Medulla oblongata (tissue), 1 donor: ENCODE measurements at regions not wholly inside any gene's neighbourhood (a gene's known extent, or its start where the extent isn't known, plus 50 kb on each side); places are given as distances from the start of the nearest gene placed in this dataset.

Experiments
- DNase-seq: peaks from one replicate; pipeline ENCODE4 v3.0.0-alpha.2; 2015; ENCODE audit errors: extremely low spot score

GRCh38 chr5:74954919-74955318, 88.7 kb upstream of the FAM169A start:
- DNase-seq = no peak

DNA sequence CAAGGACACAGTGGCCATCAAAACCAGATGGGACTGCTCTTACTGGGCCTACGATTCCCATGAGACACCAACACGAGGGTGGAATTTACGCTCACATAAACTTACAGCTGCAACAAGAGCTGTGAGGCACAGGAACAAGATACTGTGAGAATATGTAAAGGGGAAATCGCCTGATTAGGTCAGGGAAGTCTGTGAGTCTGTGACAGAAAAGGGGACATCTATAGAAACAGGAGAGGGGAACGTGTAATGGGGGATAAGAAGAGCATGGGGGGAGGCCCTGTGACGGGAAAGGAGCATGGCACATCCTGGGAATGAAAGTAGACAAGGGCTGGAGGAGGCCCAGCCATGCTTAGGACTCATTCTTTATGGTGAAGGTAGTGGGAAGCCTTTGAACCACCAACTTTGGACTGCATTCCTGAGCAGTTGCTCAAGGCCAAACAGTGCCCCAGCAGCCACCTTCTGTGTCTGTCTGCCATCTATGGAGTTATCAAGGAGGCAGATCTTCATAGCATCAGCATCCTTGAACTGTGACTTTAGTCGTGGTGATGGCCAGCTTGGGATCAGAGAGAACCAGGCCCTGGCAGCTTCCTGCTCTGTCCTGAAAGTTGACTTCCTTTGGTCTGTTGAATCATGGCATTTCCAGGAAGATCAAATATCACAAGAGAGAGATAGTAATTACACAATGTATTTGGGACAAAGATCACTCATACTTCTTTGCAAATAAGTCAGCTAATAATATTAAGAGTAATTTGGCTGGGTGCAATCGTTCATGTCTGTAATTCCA, 87.9 kb upstream of the FAM169A start:
- DNase-seq = no peak

- DNase-seq = no peak
Measured at GRCh38 chr5:74953554-74953936, 87.4 kb upstream of the FAM169A start.

- DNase-seq = no peak
Measured at GRCh38 chr5:74952406-74952805, 86.2 kb upstream of the FAM169A start.

- DNase-seq = no peak
Measured at GRCh38 chr5:74951865-74952264, 85.7 kb upstream of the FAM169A start.

GRCh38 chr5:74950836-74951515, 84.8 kb upstream of the FAM169A start:
- no peak for DNase-seq

DNA sequence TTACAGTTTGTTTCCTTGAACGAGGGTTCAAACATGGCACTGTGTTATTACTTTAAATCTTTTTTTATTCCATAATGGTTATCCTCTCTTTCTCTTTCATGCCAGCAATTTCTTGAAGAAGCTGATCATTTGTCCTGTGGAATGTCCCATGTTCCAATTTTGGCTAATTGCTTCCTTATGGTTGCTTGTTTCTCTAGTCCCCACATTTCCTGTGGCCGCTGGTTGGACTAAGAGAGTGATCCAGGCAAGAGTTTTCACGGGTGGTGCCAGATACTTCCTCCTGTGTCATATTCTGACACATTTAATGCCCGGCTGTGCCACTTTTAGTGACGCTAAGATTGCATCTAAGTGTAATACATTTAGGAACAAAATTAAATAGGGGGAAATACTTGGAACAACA, 83.8 kb upstream of the FAM169A start:
- no peak for DNase-seq

- DNase-seq = no peak
Measured at GRCh38 chr5:74948031-74948546, 81.9 kb upstream of the FAM169A start.

DNA sequence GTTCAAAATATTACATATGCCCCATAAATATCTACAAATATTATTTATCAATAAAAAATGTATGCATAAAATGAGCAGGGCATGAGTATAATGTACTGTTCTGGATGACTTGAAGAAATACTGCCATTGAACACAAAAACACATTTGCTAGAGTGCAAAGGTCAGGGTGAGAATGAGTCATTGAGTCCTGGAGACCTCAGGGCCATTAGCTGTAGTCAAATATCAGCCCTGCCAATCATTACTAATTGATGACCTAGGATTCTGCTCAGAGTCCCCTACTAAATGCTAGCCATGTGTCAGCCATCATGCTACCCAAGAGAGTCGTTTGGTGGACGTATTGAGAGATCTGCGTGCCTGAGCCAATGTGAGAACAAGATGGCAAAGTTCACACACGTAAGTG, 80.3 kb upstream of the FAM169A start:
- no peak for DNase-seq

DNA sequence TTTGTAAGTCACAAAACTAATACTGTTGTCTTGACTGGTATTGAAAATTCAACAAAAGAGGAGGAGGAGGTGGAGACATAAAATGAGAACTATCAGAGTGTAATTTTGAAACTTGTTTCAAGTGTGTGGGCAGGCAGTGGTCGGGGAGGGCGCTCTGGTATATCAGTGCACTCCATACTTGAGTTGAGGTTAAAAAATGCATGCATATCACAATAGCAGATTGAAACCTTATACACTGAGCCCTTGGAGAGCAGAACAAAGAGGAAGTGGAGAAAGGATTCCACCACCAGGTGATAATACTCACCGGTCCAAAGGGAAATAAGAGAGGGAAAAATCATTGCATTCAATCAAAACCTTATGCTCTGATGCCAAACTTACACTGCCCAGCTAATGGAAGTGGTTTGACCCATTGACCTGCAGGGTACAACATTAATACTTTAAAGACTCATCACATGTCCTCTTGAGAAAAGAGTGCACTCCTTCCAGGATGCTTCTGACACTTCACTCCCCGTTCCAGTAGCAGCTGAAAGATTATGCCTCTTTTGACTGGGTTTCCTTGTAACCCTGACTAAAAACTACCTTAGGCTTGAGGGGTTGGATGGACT, 79.5 kb upstream of the FAM169A start:
- DNase-seq = no peak

DNA sequence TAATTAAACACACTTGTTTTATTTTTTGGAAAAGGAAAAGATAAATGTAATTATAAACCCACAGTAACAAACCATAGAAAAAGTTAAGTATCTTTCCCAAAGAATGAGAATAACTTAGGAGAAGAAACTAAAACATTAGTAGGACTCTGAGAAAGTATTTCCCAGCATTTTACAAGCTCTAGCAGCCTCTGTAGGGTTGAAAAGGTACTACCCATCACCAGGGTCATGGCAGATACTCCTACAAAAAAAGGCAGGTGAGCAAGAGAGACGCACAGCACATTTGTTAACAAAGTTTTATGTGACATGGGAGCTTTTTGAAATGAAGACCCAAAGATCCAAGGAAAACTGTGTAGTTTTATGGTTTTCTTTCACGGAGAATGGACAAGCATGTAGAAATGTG, 77.7 kb upstream of the FAM169A start:
- DNase-seq = no peak

DNA sequence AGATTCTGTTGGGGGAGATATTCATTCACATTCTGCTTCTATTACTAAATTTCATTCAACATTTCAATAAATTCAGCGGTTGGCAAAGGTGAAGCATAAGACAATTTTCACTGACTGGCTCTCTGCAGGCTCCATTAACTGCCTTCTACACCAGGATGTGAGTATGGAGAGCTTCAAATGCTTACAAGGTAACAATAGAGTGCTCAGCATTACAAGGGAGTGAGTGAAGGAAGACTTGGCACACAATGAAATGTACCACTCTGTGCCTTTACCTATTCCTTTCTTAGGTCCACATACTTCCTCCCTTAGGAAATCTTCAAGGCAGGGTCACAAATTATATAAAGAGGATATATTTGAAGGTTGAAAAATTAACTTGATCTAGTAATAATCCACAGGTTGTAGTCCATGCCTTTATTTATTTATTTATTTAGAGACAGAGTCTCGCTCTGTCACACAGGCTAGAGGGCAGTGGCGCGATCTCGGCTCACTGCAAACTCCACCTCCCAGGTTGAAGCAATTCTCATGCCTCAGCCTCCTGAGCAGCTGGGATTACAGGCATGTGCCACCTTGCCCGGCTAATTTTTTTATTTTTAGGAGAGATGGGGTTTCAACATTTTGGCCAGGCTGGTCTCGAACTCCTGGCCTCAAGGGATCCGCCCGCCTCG, 76.6 kb upstream of the FAM169A start:
- no peak for DNase-seq

- no peak for DNase-seq
Measured at GRCh38 chr5:74940782-74941353, 74.7 kb upstream of the FAM169A start.

GRCh38 chr5:74938250-74938933, 72.2 kb upstream of the FAM169A start:
- DNase-seq = no peak

- DNase-seq = no peak
Measured at GRCh38 chr5:74935752-74936091, 69.5 kb upstream of the FAM169A start.

GRCh38 chr5:74934949-74935751, 69.0 kb upstream of the FAM169A start:
- no peak for DNase-seq

GRCh38 chr5:74927336-74927735, 61.1 kb upstream of the FAM169A start:
- no peak for DNase-seq

GRCh38 chr5:74919487-74919886, 53.3 kb upstream of the FAM169A start:
- peak; percentile 76 for DNase-seq

GRCh38 chr5:74919041-74919440, 52.9 kb upstream of the FAM169A start:
- DNase-seq = no peak

GRCh38 chr5:74918232-74918669, 52.1 kb upstream of the FAM169A start:
- no peak for DNase-seq
